ENCODE measurements at regions not wholly inside any gene's neighbourhood (a gene's known extent, or its start where the extent isn't known, plus 50 kb on each side); places are given as distances from the start of the nearest gene placed in this dataset.

DNA sequence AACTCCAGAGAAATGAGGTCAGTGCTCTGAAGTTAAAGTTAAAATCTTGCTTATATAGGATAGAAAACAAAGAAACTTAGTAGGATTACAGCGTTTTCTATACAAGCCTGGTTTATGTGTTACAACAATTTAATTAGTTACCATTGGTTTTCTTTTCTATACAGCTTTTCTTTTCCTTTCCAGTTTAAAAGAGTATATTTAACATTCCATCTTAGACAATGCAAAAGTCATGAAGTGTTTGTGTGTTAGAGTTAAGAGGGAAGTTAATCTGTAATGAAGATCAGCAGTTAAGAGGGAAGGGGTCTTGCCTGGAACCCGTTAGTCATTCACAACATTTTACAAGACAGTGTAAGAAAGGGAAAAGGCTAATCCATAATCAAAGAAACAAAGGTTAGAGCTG, 338.3 kb downstream of the OTUD1 start:
- TF ChIP-seq, protein P1, sequence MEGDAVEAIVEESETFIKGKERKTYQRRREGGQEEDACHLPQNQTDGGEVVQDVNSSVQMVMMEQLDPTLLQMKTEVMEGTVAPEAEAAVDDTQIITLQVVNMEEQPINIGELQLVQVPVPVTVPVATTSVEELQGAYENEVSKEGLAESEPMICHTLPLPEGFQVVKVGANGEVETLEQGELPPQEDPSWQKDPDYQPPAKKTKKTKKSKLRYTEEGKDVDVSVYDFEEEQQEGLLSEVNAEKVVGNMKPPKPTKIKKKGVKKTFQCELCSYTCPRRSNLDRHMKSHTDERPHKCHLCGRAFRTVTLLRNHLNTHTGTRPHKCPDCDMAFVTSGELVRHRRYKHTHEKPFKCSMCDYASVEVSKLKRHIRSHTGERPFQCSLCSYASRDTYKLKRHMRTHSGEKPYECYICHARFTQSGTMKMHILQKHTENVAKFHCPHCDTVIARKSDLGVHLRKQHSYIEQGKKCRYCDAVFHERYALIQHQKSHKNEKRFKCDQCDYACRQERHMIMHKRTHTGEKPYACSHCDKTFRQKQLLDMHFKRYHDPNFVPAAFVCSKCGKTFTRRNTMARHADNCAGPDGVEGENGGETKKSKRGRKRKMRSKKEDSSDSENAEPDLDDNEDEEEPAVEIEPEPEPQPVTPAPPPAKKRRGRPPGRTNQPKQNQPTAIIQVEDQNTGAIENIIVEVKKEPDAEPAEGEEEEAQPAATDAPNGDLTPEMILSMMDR (conservative IDR thresholded peaks at IDR 0.05 in 1 of 2, IDR thresholded peaks at IDR 0.05 in 1 of 2; ENCODE audit: low read depth in 1 of 2, low read length in 2 of 2): no peak
- TF ChIP-seq EZH2 (IDR thresholded peaks at IDR 0.05; ENCODE audit: low read length, missing control alignments): no peak
